ENCODE measurements at regions not wholly inside any gene's neighbourhood (a gene's known extent, or its start where the extent isn't known, plus 50 kb on each side); places are given as distances from the start of the nearest gene placed in this dataset.

- TF ChIP-seq POLR2A (IDR thresholded peaks at IDR 0.05; ENCODE audit: low read length) (no peak), GATA1 (IDR thresholded peaks at IDR 0.05; ENCODE audit: low read depth, low read length) (no peak)
These were observed 86.4 kb downstream of the PLCE1 start for GRCh38 chr10:94080108-94080507.

All from erythroblast (primary cell).